ENCODE measurements at regions not wholly inside any gene's neighbourhood (a gene's known extent, or its start where the extent isn't known, plus 50 kb on each side); places are given as distances from the start of the nearest gene placed in this dataset.

DNA sequence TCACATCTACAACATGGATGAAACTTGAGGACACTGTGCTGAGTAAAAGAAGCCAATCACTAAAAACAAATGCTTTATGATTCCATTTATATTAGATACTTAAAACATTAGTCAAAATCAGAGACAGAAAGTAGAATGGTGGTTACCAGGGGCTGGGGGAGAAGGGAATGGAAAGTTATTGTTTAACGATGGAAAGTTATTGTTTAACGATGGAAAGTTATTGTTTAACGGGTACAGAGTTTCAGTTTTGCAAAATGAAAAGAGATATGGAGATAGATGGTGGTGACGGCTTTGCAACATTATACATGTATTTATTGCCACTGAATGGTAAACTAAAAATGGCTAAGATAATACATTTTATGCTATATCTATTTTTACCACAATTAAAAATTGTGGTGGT lies 160.6 kb downstream of the TUBA3C start:
- Histone ChIP-seq H3K4me3 (ENCODE audit: low read length) (no peak overlapping the region), H3K9me3 (replicated peaks; ENCODE audit: insufficient read depth, low read length) (no peaks in the 10 kb centered on the region), H3K4me1 (ENCODE audit: low read length) (no peaks in the 10 kb centered on the region), H3K36me3 (replicated peaks; ENCODE audit: insufficient read depth, low read length) (no peaks in the 10 kb centered on the region), H2AFZ (ENCODE audit: low read length) (no peak overlapping the region), H3F3A (ENCODE audit: insufficient read depth, low read length) (no peaks in the 10 kb centered on the region), H3K27ac (ENCODE audit: low read length) (no peak overlapping the region), H3K9me2 (replicated peaks; ENCODE audit: insufficient read depth, low read length) (no peaks in the 10 kb centered on the region), H3K4me2 (ENCODE audit: low read depth, low read length) (no peak overlapping the region), H3K79me2 (ENCODE audit: low read length) (no peaks in the 10 kb centered on the region), H4K20me1 (ENCODE audit: insufficient read depth, low read length) (no peaks in the 10 kb centered on the region), H3K27me3 (replicated peaks; ENCODE audit: insufficient read depth, low read length) (no peaks in the 10 kb centered on the region), H3K9ac (ENCODE audit: low read length) (no peak overlapping the region)
- TF ChIP-seq EZH2phosphoT487 (IDR thresholded peaks at IDR 0.05; ENCODE audit: low read length) (no peak), EZH2 (optimal IDR thresholded peaks at IDR 0.05; ENCODE audit: low read depth, low read length) (no peak), CTCF (IDR thresholded peaks at IDR 0.05; ENCODE audit: low read length) (no peak)
- no peak for DNase-seq

DNA sequence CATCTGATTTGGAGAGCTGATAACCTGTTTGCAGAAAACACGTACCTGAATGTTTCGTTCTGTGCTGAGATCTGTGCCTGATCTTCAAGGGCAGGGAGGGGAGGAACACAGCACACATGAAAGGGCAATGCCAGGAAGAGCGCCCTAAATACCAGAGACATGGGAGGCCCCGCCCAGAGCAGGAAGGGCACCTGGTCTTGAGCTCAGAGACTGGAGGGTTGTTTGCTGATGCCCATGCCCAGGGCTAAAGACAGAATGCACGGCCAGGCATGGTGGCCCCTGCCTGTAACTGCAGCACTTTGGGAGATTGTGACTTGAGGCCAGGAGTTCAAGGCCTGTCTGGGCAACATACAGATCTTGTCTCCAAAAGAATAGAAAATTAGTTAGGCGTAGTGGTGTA lies 183.2 kb downstream of the TUBA3C start:
- no peak for DNase-seq
- H3K36me3 ChIP-seq (replicated peaks; ENCODE audit: insufficient read depth, low read length), result no peaks in the 10 kb centered on the region
- no peak overlapping the region for H3K4me2 ChIP-seq (ENCODE audit: low read depth, low read length)
- no peak overlapping the region for H2AFZ ChIP-seq (ENCODE audit: low read length)
- H3K79me2 ChIP-seq (ENCODE audit: low read length), result no peaks in the 10 kb centered on the region
- no peak overlapping the region for H3K9ac ChIP-seq (ENCODE audit: low read length)
- H3K9me3 ChIP-seq (replicated peaks; ENCODE audit: insufficient read depth, low read length), result no peaks in the 10 kb centered on the region
- no peak overlapping the region for H3K4me3 ChIP-seq (ENCODE audit: low read length)
- TF ChIP-seq EZH2phosphoT487 (IDR thresholded peaks at IDR 0.05; ENCODE audit: low read length) (no peak), EZH2 (optimal IDR thresholded peaks at IDR 0.05; ENCODE audit: low read depth, low read length) (no peak), CTCF (IDR thresholded peaks at IDR 0.05; ENCODE audit: low read length) (no peak)
- no peaks in the 10 kb centered on the region for H3K27me3 ChIP-seq (replicated peaks; ENCODE audit: insufficient read depth, low read length)
- no peaks in the 10 kb centered on the region for H3K4me1 ChIP-seq (ENCODE audit: low read length)
- H3K9me2 ChIP-seq (replicated peaks; ENCODE audit: insufficient read depth, low read length), result no peaks in the 10 kb centered on the region
- no peak overlapping the region for H3K27ac ChIP-seq (ENCODE audit: low read length)
- no peaks in the 10 kb centered on the region for H4K20me1 ChIP-seq (ENCODE audit: insufficient read depth, low read length)
- no peaks in the 10 kb centered on the region for H3F3A ChIP-seq (ENCODE audit: insufficient read depth, low read length)

DNA sequence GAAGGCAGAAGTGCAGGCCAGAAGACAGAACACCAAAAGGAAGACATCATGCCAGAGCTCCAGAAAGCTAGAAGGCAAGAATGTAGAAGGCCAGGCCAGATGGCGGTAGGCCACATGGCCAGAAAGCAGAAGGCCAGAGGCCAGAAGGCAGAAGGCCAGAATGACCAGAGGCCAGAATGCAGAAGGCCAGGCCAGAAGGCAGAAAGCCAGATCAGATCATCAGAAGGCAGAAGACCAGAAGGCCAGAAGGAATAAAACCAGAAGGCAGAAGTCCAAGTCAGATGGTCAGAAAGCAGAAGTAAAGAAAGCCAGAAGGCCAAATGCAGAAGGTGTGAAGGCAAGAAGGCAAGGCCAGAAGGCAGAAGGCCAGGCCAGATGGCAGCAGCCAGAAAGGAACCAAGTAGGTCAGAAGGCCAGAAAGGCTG lies 185.0 kb downstream of the TUBA3C start:
- TF ChIP-seq CTCF (IDR thresholded peaks at IDR 0.05; ENCODE audit: low read length) (no peak), EZH2 (optimal IDR thresholded peaks at IDR 0.05; ENCODE audit: low read depth, low read length) (no peak), EZH2phosphoT487 (IDR thresholded peaks at IDR 0.05; ENCODE audit: low read length) (no peak)
- Histone ChIP-seq H4K20me1 (ENCODE audit: insufficient read depth, low read length) (no peaks in the 10 kb centered on the region), H3K4me1 (ENCODE audit: low read length) (no peaks in the 10 kb centered on the region), H3K79me2 (ENCODE audit: low read length) (no peaks in the 10 kb centered on the region), H3K27me3 (replicated peaks; ENCODE audit: insufficient read depth, low read length) (no peaks in the 10 kb centered on the region), H3K36me3 (replicated peaks; ENCODE audit: insufficient read depth, low read length) (no peaks in the 10 kb centered on the region), H2AFZ (ENCODE audit: low read length) (no peak overlapping the region), H3K9me3 (replicated peaks; ENCODE audit: insufficient read depth, low read length) (no peaks in the 10 kb centered on the region), H3F3A (ENCODE audit: insufficient read depth, low read length) (no peaks in the 10 kb centered on the region), H3K9ac (ENCODE audit: low read length) (no peak overlapping the region), H3K4me3 (ENCODE audit: low read length) (no peak overlapping the region), H3K4me2 (ENCODE audit: low read depth, low read length) (no peak overlapping the region), H3K27ac (ENCODE audit: low read length) (no peak overlapping the region), H3K9me2 (replicated peaks; ENCODE audit: insufficient read depth, low read length) (no peaks in the 10 kb centered on the region)
- DNase-seq, result no peak

All from MM.1S (cell line).